Endodermal cell (in vitro differentiated cells): ENCODE measurements at regions not wholly inside any gene's neighbourhood (a gene's known extent, or its start where the extent isn't known, plus 50 kb on each side); places are given as distances from the start of the nearest gene placed in this dataset.

ENCODE experiments used
- DNase-seq: peaks from one replicate; pipeline ENCODE4 v3.0.0-alpha.2; 2017
- H3K27ac ChIP-seq: 2 replicates; pipeline ENCODE4 v1.5.1; 2013; ENCODE audit warnings: mild to moderate bottlenecking, low read depth, low read length, moderate library complexity
- H3K27me3 ChIP-seq: 2 replicates; pipeline ENCODE4 v1.6.1; 2013; ENCODE audit warnings: mild to moderate bottlenecking, low read length, moderate library complexity; ENCODE audit not compliant: insufficient read depth, control insufficient read depth, poor library complexity, severe bottlenecking
- H3K36me3 ChIP-seq: 2 replicates; pipeline ENCODE4 v1.7.0; 2013; ENCODE audit warnings: mild to moderate bottlenecking, low read length, moderate library complexity; ENCODE audit not compliant: control insufficient read depth, insufficient read depth
- H3K4me1 ChIP-seq: one replicate; pipeline ENCODE4 v1.7.0; 2013; ENCODE audit warnings: low read length; ENCODE audit not compliant: control insufficient read depth, insufficient read depth
- H3K4me3 ChIP-seq: 2 replicates; pipeline ENCODE4 v1.5.1; 2013; ENCODE audit warnings: mild to moderate bottlenecking, low read length, moderate library complexity
- H3K9ac ChIP-seq: 2 replicates; pipeline ENCODE4 v1.6.1; 2013; ENCODE audit warnings: mild to moderate bottlenecking, low read length, moderate library complexity; ENCODE audit not compliant: poor library complexity, severe bottlenecking; ENCODE audit errors: extremely low read depth
- H3K9me3 ChIP-seq: 2 replicates; pipeline ENCODE4 v1.6.1; 2013; ENCODE audit warnings: mild to moderate bottlenecking, low read length, moderate library complexity; ENCODE audit not compliant: control insufficient read depth
- H3K27ac Mint-ChIP-seq: 2 replicates; pipeline ENCODE4 v1.8.0; 2020; ENCODE audit warnings: mixed read lengths
- H3K27me3 Mint-ChIP-seq: 2 replicates; pipeline ENCODE4 v1.8.0; 2021; ENCODE audit warnings: mild to moderate bottlenecking, mixed read lengths; ENCODE audit not compliant: insufficient read depth
- H3K36me3 Mint-ChIP-seq: 2 replicates; pipeline ENCODE4 v1.8.0; 2020; ENCODE audit warnings: low read depth, mixed read lengths
- H3K4me1 Mint-ChIP-seq: 2 replicates; pipeline ENCODE4 v1.8.0; 2020; ENCODE audit warnings: mixed read lengths
- H3K4me3 Mint-ChIP-seq: 2 replicates; pipeline ENCODE4 v1.8.0; 2020; ENCODE audit warnings: mild to moderate bottlenecking, moderate library complexity, mixed read lengths
- H3K9me3 Mint-ChIP-seq: 2 replicates; pipeline ENCODE4 v1.8.0; 2020; ENCODE audit warnings: mild to moderate bottlenecking, mixed read lengths
- WGBS, 2 experiments: methylation state at CpG; one replicate each; pipeline versions ENCODE4 v1.1.5 to v1.1.7; 2013; ENCODE audit warnings: missing lambda C conversion rate in 2 of 2, mixed read lengths in 1 of 2; ENCODE audit not compliant: insufficient coverage in 1 of 2, insufficient read length in 1 of 2; 5-methylcytosine and 5-hydroxymethylcytosine counted together
- TF ChIP-seq, protein P1 (sequence below): fragments of 200-600 bp; sonication (generic); conservative IDR thresholded peaks from 2 replicates; pipeline ENCODE4 v1.5.0; 2021; ENCODE audit warnings: antibody characterized with exemption, mild to moderate bottlenecking

DNA sequence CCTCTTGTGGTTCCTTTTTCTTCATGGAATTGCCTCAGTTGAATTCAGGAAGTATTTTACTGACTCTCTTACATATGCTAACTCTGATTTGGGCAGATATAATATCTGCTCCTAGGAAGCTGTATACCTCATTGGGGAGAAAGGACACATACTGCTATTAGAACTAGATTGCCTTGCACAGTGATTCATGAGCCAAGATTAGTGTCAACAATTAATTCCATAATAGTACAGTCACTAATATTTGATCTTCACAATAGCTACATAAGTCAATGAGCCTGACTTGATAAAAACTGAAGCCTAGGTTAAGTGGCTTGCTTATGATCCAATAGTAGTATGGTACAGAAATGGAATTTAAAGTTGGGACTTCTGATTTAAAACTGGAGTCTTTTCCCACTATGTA, 127.6 kb downstream of the ETAA1 start:
- H3K9me3 ChIP-seq = no peaks in the 10 kb centered on the region
- no peaks in the 10 kb centered on the region for H3K36me3 ChIP-seq
- TF ChIP-seq, protein P1, sequence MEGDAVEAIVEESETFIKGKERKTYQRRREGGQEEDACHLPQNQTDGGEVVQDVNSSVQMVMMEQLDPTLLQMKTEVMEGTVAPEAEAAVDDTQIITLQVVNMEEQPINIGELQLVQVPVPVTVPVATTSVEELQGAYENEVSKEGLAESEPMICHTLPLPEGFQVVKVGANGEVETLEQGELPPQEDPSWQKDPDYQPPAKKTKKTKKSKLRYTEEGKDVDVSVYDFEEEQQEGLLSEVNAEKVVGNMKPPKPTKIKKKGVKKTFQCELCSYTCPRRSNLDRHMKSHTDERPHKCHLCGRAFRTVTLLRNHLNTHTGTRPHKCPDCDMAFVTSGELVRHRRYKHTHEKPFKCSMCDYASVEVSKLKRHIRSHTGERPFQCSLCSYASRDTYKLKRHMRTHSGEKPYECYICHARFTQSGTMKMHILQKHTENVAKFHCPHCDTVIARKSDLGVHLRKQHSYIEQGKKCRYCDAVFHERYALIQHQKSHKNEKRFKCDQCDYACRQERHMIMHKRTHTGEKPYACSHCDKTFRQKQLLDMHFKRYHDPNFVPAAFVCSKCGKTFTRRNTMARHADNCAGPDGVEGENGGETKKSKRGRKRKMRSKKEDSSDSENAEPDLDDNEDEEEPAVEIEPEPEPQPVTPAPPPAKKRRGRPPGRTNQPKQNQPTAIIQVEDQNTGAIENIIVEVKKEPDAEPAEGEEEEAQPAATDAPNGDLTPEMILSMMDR = no peak
- H3K4me3 ChIP-seq = no peak overlapping the region
- Mint-ChIP-seq H3K27ac (no peak overlapping the region), H3K9me3 (peaks cover 15% of the 10 kb centered on the region), H3K4me3 (no peak overlapping the region), H3K36me3 (no peaks in the 10 kb centered on the region), H3K4me1 (no peaks in the 10 kb centered on the region), H3K27me3 (no peaks in the 10 kb centered on the region)
- H3K4me1 ChIP-seq = no peaks in the 10 kb centered on the region
- no peak overlapping the region for H3K9ac ChIP-seq
- H3K27me3 ChIP-seq = no peaks in the 10 kb centered on the region
- no peak overlapping the region for H3K27ac ChIP-seq
- no peak for DNase-seq

DNA sequence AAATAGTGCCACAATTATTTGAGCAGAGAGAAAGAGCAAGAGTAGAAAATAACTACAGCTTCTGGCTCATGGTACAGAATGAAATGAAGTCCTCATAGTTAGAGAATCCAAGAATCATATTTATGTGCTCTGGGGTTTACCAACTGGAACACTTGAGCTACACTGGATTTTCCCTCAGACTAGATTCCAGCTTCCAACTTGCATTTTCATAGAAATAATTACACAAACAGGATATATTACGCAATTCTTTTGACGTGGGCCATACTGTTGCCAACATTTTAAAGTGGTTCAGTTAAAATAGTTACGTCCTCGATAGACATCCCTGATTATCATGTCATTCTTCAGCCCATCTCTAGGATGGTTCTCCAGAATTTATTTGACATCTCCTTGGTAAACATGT, 129.2 kb downstream of the ETAA1 start:
- Mint-ChIP-seq H3K4me3 (no peak overlapping the region), H3K27ac (no peak overlapping the region), H3K4me1 (no peaks in the 10 kb centered on the region), H3K36me3 (no peaks in the 10 kb centered on the region), H3K27me3 (no peaks in the 10 kb centered on the region), H3K9me3 (peaks cover 15% of the 10 kb centered on the region)
- 91 to 95% methylated on average over 4 of the region's 4 CpGs for WGBS, 2 experiments
- no peaks in the 10 kb centered on the region for H3K4me1 ChIP-seq
- no peak for DNase-seq
- H3K9ac ChIP-seq = no peak overlapping the region
- no peaks in the 10 kb centered on the region for H3K36me3 ChIP-seq
- TF ChIP-seq, protein P1 = no peak
- no peak overlapping the region for H3K27ac ChIP-seq
- no peaks in the 10 kb centered on the region for H3K27me3 ChIP-seq
- H3K4me3 ChIP-seq = no peak overlapping the region
- H3K9me3 ChIP-seq = no peaks in the 10 kb centered on the region

DNA sequence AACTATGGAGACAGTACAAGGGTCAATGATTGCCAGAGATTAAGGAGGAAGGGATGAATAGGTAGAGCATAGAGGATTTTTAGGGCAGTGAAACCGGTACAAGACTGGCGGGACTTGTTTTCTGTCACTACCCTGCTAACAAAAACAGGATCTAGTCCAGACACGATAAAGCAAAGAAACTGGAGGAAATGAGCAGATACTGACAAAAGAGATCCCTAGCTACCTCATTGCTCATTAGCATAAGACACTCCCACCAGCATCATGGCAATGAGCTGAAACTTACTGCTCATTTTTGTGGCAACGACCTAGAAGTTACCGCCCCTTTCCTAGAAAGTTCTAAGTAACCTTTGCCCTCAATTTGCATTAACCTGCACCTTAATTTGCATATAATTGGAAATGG, 131.2 kb downstream of the ETAA1 start:
- no peak for DNase-seq
- no peak overlapping the region for H3K9ac ChIP-seq
- H3K4me3 ChIP-seq = no peak overlapping the region
- TF ChIP-seq, protein P1 = no peak
- Mint-ChIP-seq H3K27ac (no peak overlapping the region), H3K27me3 (no peaks in the 10 kb centered on the region), H3K4me3 (no peak overlapping the region), H3K36me3 (no peaks in the 10 kb centered on the region), H3K4me1 (no peaks in the 10 kb centered on the region), H3K9me3 (peaks cover 15% of the 10 kb centered on the region)
- no peaks in the 10 kb centered on the region for H3K36me3 ChIP-seq
- no peaks in the 10 kb centered on the region for H3K4me1 ChIP-seq
- WGBS, 2 experiments = 95 to 100% methylated on average over 1 to 5 of the region's 5 CpGs
- no peaks in the 10 kb centered on the region for H3K27me3 ChIP-seq
- H3K9me3 ChIP-seq = no peaks in the 10 kb centered on the region
- no peak overlapping the region for H3K27ac ChIP-seq
